Right atrium auricular region (tissue), 2 donors: ENCODE measurements at regions not wholly inside any gene's neighbourhood (a gene's known extent, or its start where the extent isn't known, plus 50 kb on each side); places are given as distances from the start of the nearest gene placed in this dataset.

Experiments used
- DNase-seq: peaks from one replicate; pipeline ENCODE4 v3.0.0-alpha.2; 2019; ENCODE audit warnings: low spot score
- H3K27ac ChIP-seq, 2 donors: fragments of 200-600 bp; sonication (generic); 1 replicate in 1 of 2; 2 replicates in 1 of 2; pipeline ENCODE4 v1.5.1; 2016 to 2019
- H3K27me3 ChIP-seq, 2 donors: fragments of 200-600 bp; sonication (generic); one replicate each; pipeline versions ENCODE4 v1.5.1 to v1.6.0; 2017 to 2019
- H3K36me3 ChIP-seq: fragments of 200-600 bp; sonication (generic); one replicate; pipeline ENCODE4 v1.5.1; 2016
- H3K4me1 ChIP-seq, 2 donors: fragments of 200-600 bp; sonication (generic); one replicate each; pipeline versions ENCODE4 v1.5.1 to v1.6.0; 2017 to 2019
- H3K4me3 ChIP-seq, 2 donors: fragments of 200-600 bp; sonication (generic); 1 replicate in 1 of 2; 2 replicates in 1 of 2; pipeline ENCODE4 v1.5.1; 2017 to 2019; ENCODE audit warnings: mild to moderate bottlenecking in 1 of 2, moderate library complexity in 1 of 2
- H3K9me3 ChIP-seq, 2 donors: fragments of 200-600 bp; sonication (generic); one replicate each; pipeline ENCODE4 v1.5.1; 2019
- CTCF ChIP-seq, 2 donors: fragments of 200-600 bp; sonication (generic); IDR thresholded peaks; one replicate each; pipeline ENCODE4 v1.5.1; 2019; ENCODE audit warnings: antibody characterized with exemption in 2 of 2

DNA sequence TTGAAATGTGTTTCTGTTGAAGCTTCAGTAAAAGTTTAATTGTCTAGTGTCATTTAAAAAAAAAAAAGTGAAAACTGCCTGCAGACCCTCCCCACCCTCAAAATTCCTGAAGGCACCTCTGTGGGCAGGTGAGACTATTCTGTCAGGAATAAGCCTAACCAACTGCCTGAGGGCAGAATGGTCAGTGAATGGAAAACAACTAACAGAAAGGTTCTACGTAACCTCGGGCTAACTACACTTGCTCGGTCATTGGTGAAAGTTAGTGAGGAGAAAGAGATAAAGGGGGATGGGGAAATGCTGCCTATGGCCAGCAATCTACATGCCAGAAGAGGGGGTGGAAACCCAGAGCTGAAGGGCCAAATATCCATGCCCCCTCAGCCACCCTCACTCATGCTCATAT is 108.6 kb upstream of the SLC24A5 start:
- no peaks in the 10 kb centered on the region for H3K27me3 ChIP-seq
- H3K9me3 ChIP-seq, result no peaks in the 10 kb centered on the region
- H3K4me3 ChIP-seq, result no peak overlapping the region
- TF ChIP-seq CTCF (IDR thresholded peaks at IDR 0.05), result no peak
- H3K4me1 ChIP-seq, result no peaks in the 10 kb centered on the region
- DNase-seq, result no peak
- H3K27ac ChIP-seq, result no peak overlapping the region
- H3K36me3 ChIP-seq, result no peaks in the 10 kb centered on the region

- no peak for DNase-seq
- Histone ChIP-seq H3K27ac (no peak overlapping the region), H3K27me3 (no peaks in the 10 kb centered on the region), H3K4me3 (no peak overlapping the region), H3K36me3 (no peaks in the 10 kb centered on the region), H3K9me3 (no peaks in the 10 kb centered on the region), H3K4me1 (no peaks in the 10 kb centered on the region)
- TF ChIP-seq CTCF (IDR thresholded peaks at IDR 0.05), result no peak
These were observed 103.9 kb upstream of the SLC24A5 start for GRCh38 chr15:48016865-48017264.

DNA sequence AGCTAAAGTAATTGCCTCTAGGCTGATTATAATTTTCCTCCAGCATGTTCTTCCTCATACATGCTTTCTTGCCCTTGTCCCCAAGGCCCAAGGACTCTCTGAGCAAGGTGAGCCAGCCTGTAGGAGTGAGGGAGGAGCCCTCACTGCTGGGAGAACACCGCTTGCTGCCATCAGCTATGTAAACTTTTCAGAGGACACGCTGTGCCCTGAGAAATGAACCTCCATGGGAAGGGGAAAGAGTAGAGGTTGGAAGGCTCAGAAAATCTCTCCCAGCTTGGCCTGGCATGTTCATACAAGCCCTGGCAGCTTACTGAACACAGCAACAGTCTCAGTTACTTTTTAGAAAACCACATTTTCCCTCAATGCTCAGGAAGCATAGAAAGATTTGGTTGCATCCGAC is 103.0 kb upstream of the SLC24A5 start:
- TF ChIP-seq CTCF (IDR thresholded peaks at IDR 0.05), result no peak
- Histone ChIP-seq H3K9me3 (no peaks in the 10 kb centered on the region), H3K27me3 (no peaks in the 10 kb centered on the region), H3K4me1 (no peaks in the 10 kb centered on the region), H3K27ac (no peak overlapping the region), H3K36me3 (no peaks in the 10 kb centered on the region), H3K4me3 (no peak overlapping the region)
- no peak for DNase-seq

DNA sequence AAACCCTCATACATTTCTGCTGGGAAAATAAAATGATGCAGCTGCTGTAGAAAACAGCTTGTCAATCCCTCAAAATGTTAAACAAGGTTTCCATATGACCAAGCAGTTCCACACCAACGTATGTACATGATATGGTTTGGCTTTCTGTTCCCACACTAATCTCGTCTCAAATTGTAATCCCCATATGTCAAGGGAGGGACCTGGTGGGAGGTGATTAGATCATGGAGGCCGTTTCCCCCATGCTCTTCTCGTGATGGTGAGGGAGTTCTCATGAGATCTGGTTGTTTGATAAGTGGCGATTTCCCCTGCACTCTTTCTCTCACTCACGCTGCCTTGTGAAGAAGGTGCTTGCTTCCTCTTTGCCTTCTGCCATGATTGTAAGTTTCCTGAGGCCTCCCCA is 100.6 kb upstream of the SLC24A5 start:
- no peaks in the 10 kb centered on the region for H3K9me3 ChIP-seq
- no peak overlapping the region for H3K27ac ChIP-seq
- H3K4me1 ChIP-seq, result no peaks in the 10 kb centered on the region
- H3K4me3 ChIP-seq, result no peak overlapping the region
- DNase-seq, result no peak
- H3K36me3 ChIP-seq, result no peaks in the 10 kb centered on the region
- H3K27me3 ChIP-seq, result no peaks in the 10 kb centered on the region
- no peak for TF ChIP-seq CTCF (IDR thresholded peaks at IDR 0.05)

- Histone ChIP-seq H3K9me3 (no peaks in the 10 kb centered on the region), H3K27me3 (no peaks in the 10 kb centered on the region), H3K4me1 (no peaks in the 10 kb centered on the region), H3K36me3 (no peaks in the 10 kb centered on the region), H3K27ac (no peak overlapping the region), H3K4me3 (no peak overlapping the region)
- no peak for DNase-seq
- TF ChIP-seq CTCF (IDR thresholded peaks at IDR 0.05), result no peak
These were observed 99.3 kb upstream of the SLC24A5 start for GRCh38 chr15:48021336-48022086.

DNA sequence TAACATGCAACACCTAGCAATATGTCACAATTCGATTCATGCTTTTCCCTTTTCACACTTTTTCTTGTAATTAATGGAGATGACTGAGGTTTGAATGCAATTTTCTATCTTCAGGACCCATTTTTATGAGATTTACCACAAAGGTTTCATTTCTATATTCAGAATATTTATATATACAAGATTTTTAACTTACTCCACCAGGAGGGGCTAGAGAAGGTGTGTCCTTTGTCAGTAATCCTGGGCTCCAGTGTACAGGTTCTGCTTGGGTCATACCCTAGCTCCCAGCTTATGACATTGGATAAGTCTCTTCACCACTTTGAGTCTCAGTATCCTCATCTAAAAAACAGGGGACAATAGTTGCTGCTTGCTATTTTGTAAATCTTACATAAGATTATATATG is 95.7 kb upstream of the SLC24A5 start:
- no peaks in the 10 kb centered on the region for H3K36me3 ChIP-seq
- H3K9me3 ChIP-seq, result no peaks in the 10 kb centered on the region
- no peak overlapping the region for H3K27ac ChIP-seq
- H3K4me3 ChIP-seq, result no peak overlapping the region
- TF ChIP-seq CTCF (IDR thresholded peaks at IDR 0.05), result no peak
- H3K4me1 ChIP-seq, result no peaks in the 10 kb centered on the region
- no peaks in the 10 kb centered on the region for H3K27me3 ChIP-seq
- DNase-seq, result no peak
